ENCODE measurements at regions not wholly inside any gene's neighbourhood (a gene's known extent, or its start where the extent isn't known, plus 50 kb on each side); places are given as distances from the start of the nearest gene placed in this dataset.

DNA sequence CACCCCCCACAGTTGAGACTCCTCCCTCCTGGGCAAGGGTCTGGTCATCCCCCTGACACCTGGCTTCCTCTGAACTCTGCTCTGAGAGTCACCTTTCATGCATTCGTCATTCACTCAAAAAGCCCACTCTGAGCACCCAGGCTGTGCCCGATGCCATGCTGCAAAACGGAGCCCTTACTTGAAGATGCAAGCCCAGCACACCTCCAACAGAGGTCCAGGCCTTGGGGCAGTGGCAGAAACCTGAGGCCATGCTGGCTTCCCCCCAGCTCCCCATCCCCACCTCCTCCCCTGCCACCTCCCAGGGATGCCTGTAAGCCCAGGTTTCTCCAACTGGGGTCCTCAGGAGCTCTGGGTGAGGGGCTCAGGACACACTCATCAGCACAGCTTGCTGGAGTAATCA is 67.7 kb upstream of the TNRC6C start:
- no peaks in the 10 kb centered on the region for H3K9me3 Mint-ChIP-seq
- no peaks in the 10 kb centered on the region for H3K36me3 Mint-ChIP-seq
- H3K4me3 Mint-ChIP-seq: no peak overlapping the region
- peaks cover 0 to 2% of the 10 kb centered on the region in 2 donors for H3K27me3 Mint-ChIP-seq
- DNase-seq (ENCODE audit: low spot score) (no peak), ATAC-seq (no peak)
- H3K27ac Mint-ChIP-seq: no peak overlapping the region
- peaks cover 32 to 36% of the 10 kb centered on the region in 2 donors for H3K4me1 Mint-ChIP-seq (ENCODE audit: low read depth in 2 of 2)

- no peaks in the 10 kb centered on the region for H3K9me3 Mint-ChIP-seq
- H3K4me3 Mint-ChIP-seq: no peak overlapping the region
- DNase-seq (ENCODE audit: low spot score) (no peak), ATAC-seq (no peak)
- no peak overlapping the region for H3K27ac Mint-ChIP-seq
- H3K27me3 Mint-ChIP-seq: no peaks in the 10 kb centered on the region
- peaks cover 24 to 30% of the 10 kb centered on the region in 2 donors for H3K4me1 Mint-ChIP-seq (ENCODE audit: low read depth in 2 of 2)
- H3K36me3 Mint-ChIP-seq: no peaks in the 10 kb centered on the region
These were observed 66.9 kb upstream of the TNRC6C start for GRCh38 chr17:77891602-77892001.

DNA sequence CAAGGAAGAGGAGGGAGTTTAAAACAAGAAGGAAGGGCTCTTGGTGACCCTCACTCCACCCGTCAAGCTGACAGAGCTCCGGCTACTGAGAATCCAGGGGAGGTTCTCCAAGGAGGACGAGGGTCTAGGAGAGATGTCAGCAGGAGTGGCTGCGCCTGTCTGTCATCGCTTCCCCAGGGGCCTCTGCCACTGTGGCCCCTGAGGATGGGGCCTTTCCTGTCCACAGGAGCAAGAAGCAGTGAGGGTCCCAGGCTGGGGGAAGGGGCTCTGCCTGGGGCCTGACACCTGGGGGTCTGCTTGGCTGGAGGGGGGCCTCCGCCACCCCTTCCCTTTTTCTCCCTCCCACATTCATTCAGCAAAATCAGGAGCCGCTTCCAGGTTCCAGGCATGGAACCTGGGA is 66.5 kb upstream of the TNRC6C start:
- Mint-ChIP-seq H3K4me3 (no peak overlapping the region), H3K9me3 (no peaks in the 10 kb centered on the region), H3K27ac (no peak overlapping the region), H3K4me1 (ENCODE audit: low read depth in 2 of 2) (peaks cover 20 to 26% of the 10 kb centered on the region in 2 donors), H3K27me3 (no peaks in the 10 kb centered on the region), H3K36me3 (no peaks in the 10 kb centered on the region)
- DNase-seq (ENCODE audit: low spot score) (no peak), ATAC-seq (no peak)

DNA sequence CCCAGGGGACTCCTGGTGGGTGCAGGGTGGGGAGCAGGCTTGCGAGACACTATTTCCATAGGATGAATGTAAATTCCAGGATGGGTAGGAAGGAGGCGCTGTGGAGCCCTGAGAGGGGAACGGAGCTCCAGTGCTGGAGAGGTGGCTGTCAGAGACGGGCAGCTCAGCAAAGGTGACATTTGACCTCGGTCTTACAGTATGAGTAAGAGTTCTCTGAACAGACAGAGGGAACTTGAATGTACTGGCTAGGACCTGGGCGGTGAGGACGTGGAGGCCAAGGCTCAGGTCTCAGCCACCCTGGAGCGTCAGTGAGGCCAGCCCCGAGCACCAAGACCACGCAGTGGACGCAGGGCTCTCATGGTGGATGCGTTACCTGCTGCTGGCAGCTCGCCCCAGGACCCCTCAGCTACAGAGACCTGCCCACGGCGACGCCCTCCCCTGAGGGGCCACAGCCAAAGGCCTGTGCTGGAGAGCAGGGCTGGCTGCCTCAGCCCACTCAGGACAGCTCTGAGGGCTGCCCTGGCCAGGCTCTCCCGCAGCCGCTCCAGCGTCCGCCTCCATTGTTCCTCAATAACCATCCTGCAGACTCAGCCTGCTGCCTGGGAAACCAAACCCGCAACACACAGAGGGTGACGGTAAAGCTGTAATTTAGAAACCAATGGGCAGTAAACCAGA is 65.9 kb upstream of the TNRC6C start:
- DNase-seq (ENCODE audit: low spot score) (no peak), ATAC-seq (no peak)
- no peaks in the 10 kb centered on the region for H3K9me3 Mint-ChIP-seq
- no peaks in the 10 kb centered on the region for H3K27me3 Mint-ChIP-seq
- no peaks in the 10 kb centered on the region for H3K36me3 Mint-ChIP-seq
- H3K4me3 Mint-ChIP-seq: no peak overlapping the region
- H3K27ac Mint-ChIP-seq: no peak overlapping the region
- peaks cover 14 to 20% of the 10 kb centered on the region in 2 donors for H3K4me1 Mint-ChIP-seq (ENCODE audit: low read depth in 2 of 2)

DNA sequence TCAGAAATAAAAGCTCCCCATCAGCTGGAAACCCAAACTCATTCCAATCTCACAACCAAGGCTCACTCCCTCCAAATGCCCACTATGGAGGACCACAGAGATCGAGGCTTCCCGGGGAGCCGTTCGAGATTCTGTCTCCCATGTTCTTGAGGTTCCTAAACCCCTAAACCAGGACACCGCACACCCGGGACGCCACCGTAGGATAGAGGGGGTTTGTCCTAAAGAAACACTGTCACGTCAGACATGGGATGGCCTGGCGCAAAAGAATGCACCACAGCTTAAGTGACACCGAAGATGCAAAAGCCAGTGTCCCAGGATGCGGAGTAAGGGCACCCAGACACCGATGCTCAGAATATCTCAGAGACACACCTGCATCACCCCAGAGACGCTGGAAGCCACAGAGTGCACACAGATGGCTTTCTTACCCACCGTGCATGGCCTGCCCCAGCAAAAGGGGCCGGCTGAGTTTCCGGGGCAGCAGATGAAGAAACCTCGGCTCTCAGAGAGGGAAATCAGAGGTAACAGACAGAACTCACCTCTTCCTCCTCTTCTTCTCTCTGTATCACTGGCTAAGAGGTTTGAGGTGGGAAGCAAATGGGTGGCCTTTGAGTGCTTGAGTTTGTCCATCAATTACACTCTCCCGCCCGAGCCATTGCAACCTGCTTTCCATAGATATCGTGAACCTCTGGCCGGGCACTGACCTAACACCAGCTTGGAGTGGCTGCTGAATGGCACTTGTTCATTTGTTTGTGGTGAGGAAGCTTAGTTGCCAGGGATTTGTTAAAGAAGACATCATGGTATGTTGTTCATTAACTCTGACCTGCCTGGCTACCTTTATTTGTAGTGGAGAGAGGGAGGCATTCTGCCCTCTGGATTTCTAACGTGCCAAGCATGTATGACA is 65.1 kb upstream of the TNRC6C start:
- peaks cover 6 to 13% of the 10 kb centered on the region in 2 donors for H3K4me1 Mint-ChIP-seq (ENCODE audit: low read depth in 2 of 2)
- H3K36me3 Mint-ChIP-seq: no peaks in the 10 kb centered on the region
- no peak overlapping the region for H3K27ac Mint-ChIP-seq
- ATAC-seq (no peak), DNase-seq (ENCODE audit: low spot score) (no peak)
- no peaks in the 10 kb centered on the region for H3K27me3 Mint-ChIP-seq
- H3K4me3 Mint-ChIP-seq: no peak overlapping the region
- no peaks in the 10 kb centered on the region for H3K9me3 Mint-ChIP-seq

- H3K4me1 Mint-ChIP-seq (ENCODE audit: low read depth in 2 of 2): peaks cover 0 to 8% of the 10 kb centered on the region in 2 donors
- ATAC-seq (peak in 1 of 2 donors; percentile 36), DNase-seq (ENCODE audit: low spot score) (no peak)
- no peaks in the 10 kb centered on the region for H3K27me3 Mint-ChIP-seq
- H3K9me3 Mint-ChIP-seq: no peaks in the 10 kb centered on the region
- no peak overlapping the region for H3K27ac Mint-ChIP-seq
- H3K36me3 Mint-ChIP-seq: no peaks in the 10 kb centered on the region
- no peak overlapping the region for H3K4me3 Mint-ChIP-seq
These were observed 64.2 kb upstream of the TNRC6C start for GRCh38 chr17:77894126-77894956.

GRCh38 chr17:77897741-77898301 is 60.7 kb upstream of the TNRC6C start:
- Mint-ChIP-seq H3K4me3 (no peak overlapping the region), H3K9me3 (no peaks in the 10 kb centered on the region), H3K27me3 (no peaks in the 10 kb centered on the region), H3K27ac (no peak overlapping the region), H3K4me1 (ENCODE audit: low read depth in 2 of 2) (peaks cover 0 to 11% of the 10 kb centered on the region in 2 donors), H3K36me3 (no peaks in the 10 kb centered on the region)
- no peak for DNase-seq (ENCODE audit: low spot score)
- no peak for ATAC-seq

GRCh38 chr17:77898521-77899434 is 59.7 kb upstream of the TNRC6C start:
- Mint-ChIP-seq H3K4me1 (ENCODE audit: low read depth in 2 of 2) (peaks cover 0 to 8% of the 10 kb centered on the region in 2 donors), H3K4me3 (no peak overlapping the region), H3K9me3 (no peaks in the 10 kb centered on the region), H3K27me3 (no peaks in the 10 kb centered on the region), H3K36me3 (no peaks in the 10 kb centered on the region), H3K27ac (no peak overlapping the region)
- DNase-seq (ENCODE audit: low spot score) (no peak), ATAC-seq (no peak)

DNA sequence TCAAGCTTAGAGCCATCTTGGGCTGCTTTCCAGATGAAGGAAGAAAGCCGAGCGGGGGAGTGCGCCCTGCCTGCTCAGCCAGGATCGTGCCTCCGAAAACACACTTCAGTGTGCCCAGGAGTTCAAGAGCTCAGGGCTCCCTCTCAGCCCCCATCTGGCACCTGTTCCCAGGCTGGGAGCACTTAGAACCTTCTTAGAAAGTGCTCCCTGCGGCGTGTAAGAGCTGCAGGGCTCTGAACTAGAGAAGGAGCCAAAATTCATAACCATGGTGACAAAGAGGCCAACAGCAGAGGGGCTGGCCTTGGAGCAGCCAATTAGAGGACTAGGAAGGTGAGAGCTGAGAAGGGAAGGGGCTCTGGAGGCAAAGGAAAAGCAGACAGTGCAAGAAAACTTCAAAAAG is 59.0 kb upstream of the TNRC6C start:
- no peaks in the 10 kb centered on the region for H3K36me3 Mint-ChIP-seq
- H3K27ac Mint-ChIP-seq: no peak overlapping the region
- H3K9me3 Mint-ChIP-seq: no peaks in the 10 kb centered on the region
- peaks cover 0 to 2% of the 10 kb centered on the region in 2 donors for H3K27me3 Mint-ChIP-seq
- peaks cover 0 to 3% of the 10 kb centered on the region in 2 donors for H3K4me1 Mint-ChIP-seq (ENCODE audit: low read depth in 2 of 2)
- H3K4me3 Mint-ChIP-seq: no peak overlapping the region
- ATAC-seq (no peak), DNase-seq (ENCODE audit: low spot score) (no peak)

DNA sequence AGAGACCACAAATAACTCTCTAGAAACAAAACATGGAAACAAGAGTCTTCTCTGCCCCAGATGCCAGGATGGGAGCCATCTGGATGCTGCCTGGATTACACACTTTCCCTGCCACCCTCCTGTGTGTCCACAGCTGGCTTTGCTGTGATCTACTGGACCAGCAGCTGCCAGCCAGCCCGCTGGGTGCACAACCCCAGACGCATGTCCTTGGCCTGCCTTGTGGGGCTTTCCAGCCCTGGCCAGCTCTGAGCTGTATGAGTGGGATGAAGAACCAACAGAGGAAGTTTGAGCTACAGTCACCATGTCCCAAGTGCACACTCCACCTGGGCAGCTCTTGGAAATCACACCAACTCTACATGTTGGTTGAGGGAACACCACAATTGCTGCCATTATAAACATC is 57.0 kb upstream of the TNRC6C start:
- no peak overlapping the region for H3K4me3 Mint-ChIP-seq
- DNase-seq (ENCODE audit: low spot score) (no peak), ATAC-seq (no peak)
- H3K4me1 Mint-ChIP-seq (ENCODE audit: low read depth in 2 of 2): peaks cover 0 to 3% of the 10 kb centered on the region in 2 donors
- H3K9me3 Mint-ChIP-seq: no peaks in the 10 kb centered on the region
- H3K27me3 Mint-ChIP-seq: peaks cover 0 to 4% of the 10 kb centered on the region in 2 donors
- no peaks in the 10 kb centered on the region for H3K36me3 Mint-ChIP-seq
- no peak overlapping the region for H3K27ac Mint-ChIP-seq

- H3K36me3 Mint-ChIP-seq: peaks cover 3% of the 10 kb centered on the region
- no peak overlapping the region for H3K4me3 Mint-ChIP-seq
- no peaks in the 10 kb centered on the region for H3K9me3 Mint-ChIP-seq
- H3K4me1 Mint-ChIP-seq (ENCODE audit: low read depth in 2 of 2): peaks cover 0 to 3% of the 10 kb centered on the region in 2 donors
- H3K27ac Mint-ChIP-seq: no peak overlapping the region
- ATAC-seq (no peak), DNase-seq (ENCODE audit: low spot score) (no peak)
- peaks cover 0 to 10% of the 10 kb centered on the region in 2 donors for H3K27me3 Mint-ChIP-seq
These were observed 53.2 kb upstream of the TNRC6C start for GRCh38 chr17:77905266-77905665.

GRCh38 chr17:77905766-77906165 is 52.7 kb upstream of the TNRC6C start:
- Mint-ChIP-seq H3K36me3 (peaks cover 6% of the 10 kb centered on the region), H3K4me3 (no peak overlapping the region), H3K4me1 (ENCODE audit: low read depth in 2 of 2) (peaks cover 0 to 3% of the 10 kb centered on the region in 2 donors), H3K27me3 (peaks cover 0 to 11% of the 10 kb centered on the region in 2 donors), H3K9me3 (no peaks in the 10 kb centered on the region), H3K27ac (no peak overlapping the region)
- ATAC-seq: no peak
- DNase-seq (ENCODE audit: low spot score): no peak
